ENCODE measurements at regions not wholly inside any gene's neighbourhood (a gene's known extent, or its start where the extent isn't known, plus 50 kb on each side); places are given as distances from the start of the nearest gene placed in this dataset.

GRCh38 chr10:131663351-131663750 is 237.5 kb upstream of the PPP2R2D start:
- DNase-seq (ENCODE audit: low spot score) (no peak), ATAC-seq (ENCODE audit: insufficient number of reproducible peaks, low FRiP score, low read depth) (no peak)
- no peaks in the 10 kb centered on the region for H3K27me3 ChIP-seq (replicated peaks; ENCODE audit: insufficient read depth)
- no peak for TF ChIP-seq CTCF (IDR thresholded peaks at IDR 0.05)
- H3K4me3 ChIP-seq, result no peak overlapping the region
- no peaks in the 10 kb centered on the region for H3K36me3 ChIP-seq
- H3K4me1 ChIP-seq (ENCODE audit: control insufficient read depth in 1 of 2, low read depth in 2 of 2), result no peaks in the 10 kb centered on the region
- H3K9me3 ChIP-seq, result no peaks in the 10 kb centered on the region
- H3K27ac ChIP-seq, result no peak overlapping the region

GRCh38 chr10:131666091-131666490 is 234.7 kb upstream of the PPP2R2D start:
- ATAC-seq (ENCODE audit: insufficient number of reproducible peaks, low FRiP score, low read depth) (no peak), DNase-seq (ENCODE audit: low spot score) (no peak)
- no peak for TF ChIP-seq CTCF (IDR thresholded peaks at IDR 0.05)

GRCh38 chr10:131667047-131667446 is 233.8 kb upstream of the PPP2R2D start:
- no peaks in the 10 kb centered on the region for H3K9me3 ChIP-seq
- no peaks in the 10 kb centered on the region for H3K4me1 ChIP-seq (ENCODE audit: control insufficient read depth in 1 of 2, low read depth in 2 of 2)
- no peak for TF ChIP-seq CTCF (IDR thresholded peaks at IDR 0.05)
- no peak for ATAC-seq (ENCODE audit: insufficient number of reproducible peaks, low FRiP score, low read depth)
- H3K27ac ChIP-seq, result no peak overlapping the region
- DNase-seq (ENCODE audit: low spot score), result no peak
- no peaks in the 10 kb centered on the region for H3K27me3 ChIP-seq (replicated peaks; ENCODE audit: insufficient read depth)
- H3K4me3 ChIP-seq, result no peak overlapping the region
- H3K36me3 ChIP-seq, result no peaks in the 10 kb centered on the region

More at GRCh38 chr10:131666091-131666490, 234.7 kb upstream of the PPP2R2D start:
- no peaks in the 10 kb centered on the region for H3K9me3 ChIP-seq
- no peak overlapping the region for H3K4me3 ChIP-seq
- H3K4me1 ChIP-seq (ENCODE audit: control insufficient read depth in 1 of 2, low read depth in 2 of 2), result no peaks in the 10 kb centered on the region
- no peaks in the 10 kb centered on the region for H3K27me3 ChIP-seq (replicated peaks; ENCODE audit: insufficient read depth)
- no peaks in the 10 kb centered on the region for H3K36me3 ChIP-seq
- no peak overlapping the region for H3K27ac ChIP-seq

GRCh38 chr10:131667561-131667960 is 233.2 kb upstream of the PPP2R2D start:
- no peaks in the 10 kb centered on the region for H3K27me3 ChIP-seq (replicated peaks; ENCODE audit: insufficient read depth)
- no peak overlapping the region for H3K27ac ChIP-seq
- H3K4me3 ChIP-seq, result no peak overlapping the region
- no peak for TF ChIP-seq CTCF (IDR thresholded peaks at IDR 0.05)
- H3K4me1 ChIP-seq (ENCODE audit: control insufficient read depth in 1 of 2, low read depth in 2 of 2), result no peaks in the 10 kb centered on the region
- ATAC-seq (ENCODE audit: insufficient number of reproducible peaks, low FRiP score, low read depth) (no peak), DNase-seq (ENCODE audit: low spot score) (no peak)
- H3K36me3 ChIP-seq, result no peaks in the 10 kb centered on the region
- no peaks in the 10 kb centered on the region for H3K9me3 ChIP-seq

- ATAC-seq (ENCODE audit: insufficient number of reproducible peaks, low FRiP score, low read depth) (no peak), DNase-seq (ENCODE audit: low spot score) (no peak)
- Histone ChIP-seq H3K9me3 (no peaks in the 10 kb centered on the region), H3K4me3 (no peak overlapping the region), H3K27ac (no peak overlapping the region), H3K27me3 (replicated peaks; ENCODE audit: insufficient read depth) (no peaks in the 10 kb centered on the region), H3K36me3 (no peaks in the 10 kb centered on the region), H3K4me1 (ENCODE audit: control insufficient read depth in 1 of 2, low read depth in 2 of 2) (no peaks in the 10 kb centered on the region)
- TF ChIP-seq CTCF (IDR thresholded peaks at IDR 0.05), result no peak
Measured at GRCh38 chr10:131668903-131669302, 231.9 kb upstream of the PPP2R2D start.

Measured in thoracic aorta (tissue), 2 donors.